Superior temporal gyrus (tissue), 1 donor: ENCODE measurements at regions not wholly inside any gene's neighbourhood (a gene's known extent, or its start where the extent isn't known, plus 50 kb on each side); places are given as distances from the start of the nearest gene placed in this dataset.

Experiments used
- DNase-seq: peaks from one replicate; pipeline ENCODE4 v3.0.0-alpha.2; 2016; ENCODE audit errors: extremely low spot score

GRCh38 chr1:84759756-84760155 lies 69.5 kb upstream of the SSX2IP start:
- no peak for DNase-seq

DNA sequence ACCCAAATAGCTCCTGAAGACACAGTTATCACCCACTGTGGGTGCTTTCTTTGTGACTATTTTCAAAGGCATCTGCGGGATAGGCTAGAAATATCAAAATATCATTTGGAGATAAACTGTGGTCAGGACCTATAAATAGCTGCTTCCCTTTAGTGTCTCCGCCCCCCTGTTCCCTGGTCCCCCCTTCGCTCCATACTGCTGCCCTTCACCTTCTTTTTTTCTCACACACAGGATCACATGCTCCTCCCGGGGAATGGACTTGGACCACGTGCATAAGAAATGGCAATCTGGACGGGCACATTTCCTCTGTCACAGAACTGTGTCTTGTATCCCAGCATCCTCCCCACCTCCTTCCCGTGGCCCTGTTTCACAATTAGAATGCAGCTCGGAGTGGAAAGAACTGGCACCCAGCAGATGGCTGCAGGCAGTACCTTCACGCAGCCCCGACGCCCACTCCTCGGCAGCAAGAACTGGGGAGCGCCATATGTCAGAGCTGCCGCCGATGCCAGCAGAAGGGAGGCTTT lies 68.8 kb upstream of the SSX2IP start:
- DNase-seq, result peak; percentile 72

DNA sequence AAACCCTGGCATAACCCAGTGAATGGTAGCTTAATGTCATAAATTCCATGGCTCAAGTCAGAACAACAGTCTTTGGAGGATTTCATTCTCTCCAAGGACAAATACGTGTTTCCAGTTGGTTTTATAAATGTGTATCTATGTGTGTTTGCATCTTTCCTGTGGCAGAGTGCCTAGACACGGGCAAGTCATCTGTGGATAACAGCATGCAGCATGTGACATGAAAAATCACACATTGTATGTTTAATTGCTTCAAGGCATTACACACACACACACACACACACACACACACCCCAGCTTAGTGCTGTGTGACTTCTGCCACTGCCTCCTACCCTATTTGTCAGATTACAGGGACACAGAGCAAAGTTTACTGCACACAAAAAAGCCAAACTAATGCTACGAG lies 68.2 kb upstream of the SSX2IP start:
- no peak for DNase-seq

DNA sequence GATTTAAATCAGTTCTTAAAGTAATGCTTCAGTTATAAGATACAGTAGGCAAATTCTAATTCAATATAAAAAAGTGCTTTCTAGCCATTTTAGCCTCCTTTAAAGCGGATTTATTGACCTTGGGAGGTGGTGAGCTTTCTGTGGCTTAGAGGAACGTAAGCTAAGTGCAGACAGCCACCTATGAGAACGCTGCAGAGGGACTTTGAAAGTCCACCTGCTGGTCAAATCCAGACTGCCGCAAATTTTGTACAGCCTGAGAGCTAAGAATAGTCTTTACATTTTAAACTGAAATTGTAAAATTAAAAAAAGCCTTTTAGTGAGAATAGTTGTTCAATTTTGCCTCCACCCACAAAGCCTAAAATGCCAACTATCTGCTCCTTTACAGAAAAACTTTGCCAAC lies 67.0 kb upstream of the SSX2IP start:
- no peak for DNase-seq

DNA sequence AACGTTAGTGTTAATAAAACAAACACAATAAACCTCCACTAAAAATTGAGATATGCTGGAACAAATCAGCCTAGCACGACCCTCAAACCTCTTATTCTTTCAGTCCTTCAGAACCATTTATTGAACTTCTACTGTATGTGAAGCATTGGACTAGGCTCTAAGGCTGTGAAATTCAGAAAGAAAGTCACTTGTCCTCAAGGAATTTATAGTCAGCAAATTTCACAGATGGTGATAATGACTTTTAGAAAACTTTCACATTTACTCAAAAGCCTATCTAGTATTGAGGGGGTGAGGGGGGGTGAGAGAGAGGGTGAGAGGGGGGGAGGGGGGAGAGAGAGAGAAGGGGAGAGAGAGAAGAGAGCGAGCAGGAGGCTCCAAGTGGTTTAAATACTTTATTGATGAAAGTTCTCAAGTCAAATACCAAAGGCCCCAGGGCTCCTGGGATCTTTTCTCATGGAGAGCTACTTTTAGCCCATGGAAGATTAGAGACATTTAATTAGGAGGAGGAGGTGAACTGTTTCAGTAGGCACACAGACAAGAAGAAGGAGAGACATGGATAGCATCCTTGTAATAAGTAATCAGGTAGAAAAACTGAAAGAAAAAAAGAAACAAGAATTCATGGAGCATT lies 66.3 kb upstream of the SSX2IP start:
- no peak for DNase-seq

GRCh38 chr1:84756001-84756400 lies 65.7 kb upstream of the SSX2IP start:
- DNase-seq, result no peak

- no peak for DNase-seq
Observed at GRCh38 chr1:84755216-84755615, 65.0 kb upstream of the SSX2IP start.

DNA sequence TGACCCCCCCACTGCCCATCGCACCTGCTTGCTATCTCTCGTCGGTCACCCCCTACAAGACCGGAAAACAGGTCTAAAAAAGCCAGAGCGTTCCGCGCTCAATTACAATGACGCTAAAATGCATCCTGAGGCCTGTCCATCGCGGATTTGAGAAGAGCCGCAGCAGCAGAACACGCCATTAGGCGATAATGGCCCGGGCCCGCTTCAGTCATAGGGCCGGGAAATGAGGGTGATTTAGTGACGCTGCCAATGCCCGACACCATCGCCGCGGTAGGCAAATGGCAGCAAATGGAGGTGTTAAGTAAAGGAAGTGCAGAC lies 64.1 kb upstream of the SSX2IP start:
- DNase-seq, result no peak

- DNase-seq, result peak; percentile 96
Observed at GRCh38 chr1:84753516-84754385, 63.5 kb upstream of the SSX2IP start.

GRCh38 chr1:84750110-84750730 lies 60.0 kb upstream of the SSX2IP start:
- DNase-seq, result no peak

- no peak for DNase-seq
Observed at GRCh38 chr1:84749427-84749826, 59.2 kb upstream of the SSX2IP start.

DNA sequence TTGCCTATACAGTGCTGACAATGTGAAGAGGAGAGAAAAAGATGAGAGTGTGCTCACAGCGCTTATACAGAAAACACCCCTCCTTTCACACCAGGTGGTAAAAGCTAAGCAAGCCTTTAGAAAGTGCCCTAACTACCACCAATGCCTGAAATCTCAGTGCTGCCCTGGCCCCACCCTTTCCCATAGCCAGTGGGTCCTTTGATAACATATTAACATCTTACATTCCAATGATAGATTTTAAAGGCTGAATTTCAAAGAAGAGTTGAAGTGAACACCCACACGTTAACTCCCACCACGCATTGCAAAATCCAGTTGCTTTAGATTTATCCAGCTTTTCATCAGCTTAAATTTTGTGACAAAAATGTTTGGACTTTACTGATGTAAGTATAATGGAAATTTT lies 58.1 kb upstream of the SSX2IP start:
- no peak for DNase-seq

GRCh38 chr1:84745857-84746256 lies 55.6 kb upstream of the SSX2IP start:
- DNase-seq, result no peak

DNA sequence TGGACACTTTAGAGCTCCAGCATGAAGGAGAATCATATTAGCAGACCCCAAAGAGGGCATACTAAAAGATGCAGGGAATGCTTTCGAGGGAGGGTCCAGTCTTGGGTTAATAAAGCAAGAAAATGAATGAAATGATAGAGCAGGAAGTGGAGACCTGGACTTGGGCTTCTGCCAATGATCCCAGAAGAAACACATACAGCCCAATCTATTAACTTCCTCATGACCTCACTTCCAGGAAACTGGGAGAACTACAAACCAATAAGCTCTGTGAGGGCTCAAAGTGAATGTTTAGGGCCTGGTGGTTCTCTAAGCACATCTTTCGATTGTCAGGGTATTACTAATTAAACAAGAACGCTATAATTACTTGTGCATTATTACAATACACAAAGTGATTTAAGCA lies 53.6 kb upstream of the SSX2IP start:
- DNase-seq, result no peak

DNA sequence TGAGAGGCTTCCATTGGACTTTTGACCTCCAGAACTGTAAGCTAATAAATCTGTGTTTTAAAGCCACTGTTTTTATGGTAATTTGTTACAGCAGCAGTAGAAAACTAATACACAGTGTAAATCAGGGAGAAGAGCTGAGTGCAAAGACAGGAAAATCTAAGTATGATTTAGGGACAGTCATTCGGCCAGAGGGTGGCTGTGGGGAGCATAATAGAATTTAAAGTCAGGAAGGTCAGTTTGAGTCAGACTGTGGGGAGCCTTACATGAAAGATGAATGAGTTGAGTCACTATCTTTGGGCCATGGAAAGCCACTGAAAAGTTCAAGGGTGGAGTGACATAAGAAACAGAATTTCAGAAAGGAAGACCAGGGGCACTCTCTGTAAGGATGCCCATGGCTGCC lies 52.4 kb upstream of the SSX2IP start:
- no peak for DNase-seq

GRCh38 chr1:84740050-84740714 lies 49.9 kb upstream of the SSX2IP start:
- no peak for DNase-seq
